Omental fat pad (tissue), 3 donors: ENCODE measurements at regions not wholly inside any gene's neighbourhood (a gene's known extent, or its start where the extent isn't known, plus 50 kb on each side); places are given as distances from the start of the nearest gene placed in this dataset.

Experiments
- ATAC-seq: fragments of 150-250 bp; one replicate; pipeline ENCODE4 v1.9.1; 2016; ENCODE audit warnings: mild to moderate bottlenecking, moderate library complexity; ENCODE audit not compliant: low FRiP score
- DNase-seq: peaks from one replicate; pipeline ENCODE4 v3.0.0-alpha.2; 2019; ENCODE audit warnings: low spot score
- CTCF ChIP-seq, 3 donors: fragments of 450-650 bp; IDR thresholded peaks; one replicate each; pipeline ENCODE4 v1.5.1; 2016 to 2017; ENCODE audit warnings: antibody characterized with exemption in 3 of 3, mild to moderate bottlenecking in 3 of 3, moderate library complexity in 2 of 3

GRCh38 chr3:162136136-162136535, 639.5 kb downstream of the OTOL1 start:
- ATAC-seq = no peak
- no peak for TF ChIP-seq CTCF (IDR thresholded peaks at IDR 0.05)
- no peak for DNase-seq

DNA sequence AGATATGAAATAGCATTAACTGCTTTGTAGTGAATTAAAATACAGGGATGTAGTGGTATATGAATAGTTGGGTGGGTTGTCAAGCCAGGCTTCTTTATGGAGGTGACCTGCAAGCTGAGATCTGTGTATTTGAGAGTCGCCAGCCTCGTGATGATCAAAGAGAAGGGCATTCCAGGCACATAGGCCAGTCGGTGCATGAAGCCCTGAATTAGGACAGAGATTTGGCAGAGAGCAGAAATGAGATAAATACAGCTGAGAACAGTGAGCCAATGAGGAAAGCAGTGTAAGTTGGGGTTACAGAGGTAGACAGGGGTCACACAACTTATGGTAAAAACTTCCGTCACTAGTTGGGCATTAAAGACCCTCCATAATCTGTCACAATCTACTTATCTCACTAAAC, 641.9 kb downstream of the OTOL1 start:
- TF ChIP-seq CTCF (IDR thresholded peaks at IDR 0.05) = no peak
- ATAC-seq (no peak), DNase-seq (no peak)

DNA sequence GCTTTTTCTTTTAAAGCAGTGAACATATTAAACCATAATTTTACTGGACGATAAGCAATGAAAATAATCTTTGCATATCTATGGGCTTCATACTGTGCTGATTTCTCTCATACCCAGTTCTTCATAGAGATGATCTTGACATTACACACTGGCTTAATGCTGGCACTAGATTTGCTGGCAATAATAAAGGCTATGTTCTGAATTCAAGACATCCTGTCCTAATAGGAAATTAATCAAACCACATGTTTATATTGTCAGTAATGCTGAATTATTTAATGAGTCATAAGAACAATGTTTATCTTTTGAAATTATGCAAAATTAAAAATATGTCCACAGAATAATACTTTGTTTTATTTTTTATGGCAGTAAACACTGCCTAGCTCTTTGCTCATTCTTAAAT, 643.2 kb downstream of the OTOL1 start:
- DNase-seq = no peak
- no peak for TF ChIP-seq CTCF (IDR thresholded peaks at IDR 0.05)
- no peak for ATAC-seq

- ATAC-seq = no peak
- no peak for TF ChIP-seq CTCF (IDR thresholded peaks at IDR 0.05)
- no peak for DNase-seq
Observed at GRCh38 chr3:162141272-162141791, 644.7 kb downstream of the OTOL1 start.

- ATAC-seq = no peak
Observed at GRCh38 chr3:162142511-162142910, 645.9 kb downstream of the OTOL1 start.

GRCh38 chr3:162143180-162143579, 646.6 kb downstream of the OTOL1 start:
- no peak for ATAC-seq
- DNase-seq = no peak
- no peak for TF ChIP-seq CTCF (IDR thresholded peaks at IDR 0.05)

More at GRCh38 chr3:162142511-162142910, 645.9 kb downstream of the OTOL1 start:
- DNase-seq = no peak
- TF ChIP-seq CTCF (IDR thresholded peaks at IDR 0.05) = no peak

DNA sequence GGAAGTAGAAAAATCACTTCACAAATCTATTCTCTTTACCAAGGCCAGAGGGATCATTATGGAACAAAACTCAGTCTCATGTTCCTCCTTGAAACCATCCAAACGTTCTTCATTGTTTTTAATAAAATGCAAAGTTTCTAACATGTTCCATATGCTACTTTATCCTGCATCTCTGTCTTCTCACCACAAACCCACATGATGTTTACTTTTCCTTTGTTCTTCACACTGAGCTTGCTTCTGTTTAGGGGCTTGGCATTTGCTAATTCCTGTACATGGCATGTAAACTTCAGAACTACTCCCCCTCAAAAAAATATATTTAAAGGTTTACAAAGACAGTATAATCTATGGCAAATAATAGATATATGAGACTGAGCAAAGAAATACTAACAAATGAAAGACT, 651.4 kb downstream of the OTOL1 start:
- ATAC-seq (no peak), DNase-seq (no peak)
- no peak for TF ChIP-seq CTCF (IDR thresholded peaks at IDR 0.05)
